HUES48 (cell line): ENCODE measurements at regions not wholly inside any gene's neighbourhood (a gene's known extent, or its start where the extent isn't known, plus 50 kb on each side); places are given as distances from the start of the nearest gene placed in this dataset.

Experiments
- H3K27ac ChIP-seq: one replicate; pipeline ENCODE4 v1.7.0; 2013; ENCODE audit warnings: low read depth, low read length, inconsistent platforms
- H3K27me3 ChIP-seq: 2 replicates; pipeline ENCODE4 v1.6.1; 2013; ENCODE audit warnings: mild to moderate bottlenecking, low read length; ENCODE audit not compliant: control insufficient read depth, insufficient read depth
- H3K36me3 ChIP-seq: 2 replicates; pipeline ENCODE4 v1.6.1; 2013; ENCODE audit warnings: low read length; ENCODE audit not compliant: control insufficient read depth, insufficient read depth
- H3K4me1 ChIP-seq: 2 replicates; pipeline ENCODE4 v1.6.1; 2013; ENCODE audit warnings: mild to moderate bottlenecking, low read length; ENCODE audit not compliant: control insufficient read depth, insufficient read depth
- H3K4me3 ChIP-seq: 2 replicates; pipeline ENCODE4 v1.5.1; 2013; ENCODE audit warnings: mild to moderate bottlenecking, low read depth, low read length
- H3K9ac ChIP-seq: 2 replicates; pipeline ENCODE4 v1.6.1; 2013; ENCODE audit warnings: mild to moderate bottlenecking, low read depth, low read length, moderate library complexity
- H3K9me3 ChIP-seq: 2 replicates; pipeline ENCODE4 v1.6.1; 2013; ENCODE audit warnings: low read length; ENCODE audit not compliant: control insufficient read depth, insufficient read depth

DNA sequence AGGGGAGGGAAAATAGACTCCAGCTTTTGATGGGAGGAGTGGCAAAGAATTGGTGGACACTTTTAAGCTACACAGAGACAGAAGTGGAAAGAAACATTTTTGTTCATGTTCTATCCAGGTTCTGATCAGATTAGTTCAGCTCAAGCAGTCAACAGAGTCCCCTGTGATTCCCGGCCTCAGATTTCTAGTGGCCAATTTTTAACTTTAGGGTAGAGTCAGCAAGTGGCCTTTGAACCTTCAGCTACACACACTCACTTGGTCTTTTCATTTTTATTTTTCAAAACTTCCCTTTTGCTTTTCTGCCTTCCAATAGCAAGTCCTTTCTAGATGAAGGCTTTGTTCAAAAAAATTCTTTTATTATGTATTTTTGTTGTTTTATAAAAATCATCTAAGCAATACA is 169.2 kb upstream of the RPS6KA3 start:
- Histone ChIP-seq H3K9ac (no peak overlapping the region), H3K27ac (no peak overlapping the region)

DNA sequence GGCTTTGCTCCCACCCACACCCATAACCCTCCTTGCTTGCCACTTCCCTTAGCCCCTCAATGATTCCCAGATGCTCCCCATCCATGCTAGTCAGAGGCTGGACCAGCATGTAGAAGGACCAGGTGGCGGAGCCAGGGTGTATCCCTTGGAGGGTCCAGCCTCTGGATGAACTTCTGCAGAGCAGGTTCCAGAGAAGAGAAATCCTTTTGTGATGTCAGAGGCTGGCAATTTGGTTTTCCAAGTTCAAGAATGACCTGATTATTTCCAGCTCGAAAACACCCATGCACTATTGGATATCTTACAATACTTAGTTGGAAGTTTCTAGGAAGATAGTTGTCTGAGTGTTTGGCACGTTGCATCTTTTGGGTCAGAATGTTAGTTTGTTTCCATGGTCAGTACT is 168.3 kb upstream of the RPS6KA3 start:
- H3K4me3 ChIP-seq = no peak overlapping the region
- H3K9me3 ChIP-seq = no peaks in the 10 kb centered on the region
- no peak overlapping the region for H3K9ac ChIP-seq

More for the DNA sequence above, 169.2 kb upstream of the RPS6KA3 start:
- Histone ChIP-seq H3K27me3 (no peaks in the 10 kb centered on the region; the same call in 1 of the 2 replicates), H3K36me3 (no peaks in the 10 kb centered on the region), H3K4me3 (no peak overlapping the region), H3K4me1 (no peaks in the 10 kb centered on the region), H3K9me3 (no peaks in the 10 kb centered on the region)

DNA sequence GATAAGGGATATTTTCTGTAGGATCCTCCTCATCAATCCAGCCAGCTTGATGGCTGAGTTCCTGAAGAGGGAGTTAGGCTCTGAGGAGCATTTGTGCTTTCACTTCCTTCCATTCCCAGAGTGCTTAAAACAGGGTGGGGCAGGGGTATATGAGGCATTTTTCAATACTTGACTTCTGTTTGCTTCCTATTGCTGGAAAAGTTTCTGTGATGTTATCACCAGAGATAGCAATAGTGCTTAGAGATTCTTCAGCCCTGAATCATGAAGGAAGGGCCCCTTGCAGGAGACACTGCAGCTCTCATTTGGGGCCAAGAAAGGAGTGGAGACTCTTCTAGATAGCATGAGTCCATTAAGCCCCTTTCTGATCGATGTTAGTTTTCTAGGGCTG is 166.7 kb upstream of the RPS6KA3 start:
- Histone ChIP-seq H3K36me3 (no peaks in the 10 kb centered on the region), H3K27me3 (no peaks in the 10 kb centered on the region; the same call in 1 of the 2 replicates), H3K27ac (no peak overlapping the region), H3K4me1 (no peaks in the 10 kb centered on the region), H3K9ac (no peak overlapping the region), H3K9me3 (no peaks in the 10 kb centered on the region), H3K4me3 (no peak overlapping the region)

More for the DNA sequence above, 168.3 kb upstream of the RPS6KA3 start:
- H3K27me3 ChIP-seq = no peaks in the 10 kb centered on the region; the same call in 1 of the 2 replicates
- H3K27ac ChIP-seq = no peak overlapping the region
- H3K4me1 ChIP-seq = no peaks in the 10 kb centered on the region
- H3K36me3 ChIP-seq = no peaks in the 10 kb centered on the region

DNA sequence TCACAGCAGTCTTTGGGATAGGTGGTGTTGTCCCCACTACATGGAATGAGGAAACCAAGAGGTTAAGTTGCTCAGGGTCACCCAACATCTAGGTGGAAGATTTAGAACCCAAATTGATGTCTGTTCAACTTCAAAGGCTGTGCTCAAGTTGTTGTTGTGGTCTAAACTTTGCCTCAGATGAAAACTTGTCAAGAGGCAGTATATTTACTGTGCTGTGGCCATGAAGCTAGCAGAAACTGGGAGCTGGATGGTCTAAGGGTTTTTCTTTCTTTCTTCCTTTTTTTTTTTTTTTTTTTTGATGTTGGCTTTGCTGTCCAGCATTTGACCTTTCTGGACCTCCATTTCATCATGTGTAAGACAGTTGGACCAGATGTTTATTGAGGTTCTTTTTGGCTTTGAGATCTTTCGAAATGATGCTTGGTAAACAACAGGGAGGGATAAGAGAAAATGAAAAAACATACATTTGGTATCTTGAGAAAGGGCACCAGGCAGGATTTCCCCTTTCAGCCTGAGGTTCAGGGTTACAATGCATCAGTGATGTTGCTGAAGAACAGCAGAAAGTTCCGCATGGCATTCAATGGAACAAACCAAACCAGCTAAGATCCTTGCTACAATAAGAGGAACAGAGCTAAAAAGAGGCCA is 166.2 kb upstream of the RPS6KA3 start:
- Histone ChIP-seq H3K27ac (no peak overlapping the region), H3K9ac (no peak overlapping the region), H3K27me3 (no peaks in the 10 kb centered on the region; the same call in 1 of the 2 replicates), H3K36me3 (no peaks in the 10 kb centered on the region), H3K4me3 (no peak overlapping the region), H3K4me1 (no peaks in the 10 kb centered on the region), H3K9me3 (no peaks in the 10 kb centered on the region)

DNA sequence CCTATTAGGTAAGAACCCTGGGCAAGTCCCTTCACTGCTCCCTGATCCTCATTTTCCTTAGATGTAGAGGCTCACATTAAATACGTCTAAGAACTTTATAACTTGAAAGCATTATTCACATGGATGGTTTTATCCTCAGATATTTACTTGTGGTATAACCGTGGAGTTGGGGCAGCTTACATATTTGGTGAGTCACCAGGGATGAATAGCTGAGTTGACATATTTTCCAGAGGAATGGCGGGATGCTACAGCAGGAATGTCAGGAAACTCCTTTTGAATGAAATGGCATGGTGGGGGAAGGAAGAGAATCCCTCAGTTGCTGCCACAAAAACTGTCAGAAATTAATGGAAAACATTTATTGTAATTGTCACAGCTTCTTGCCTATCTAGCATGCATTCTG is 165.3 kb upstream of the RPS6KA3 start:
- no peaks in the 10 kb centered on the region for H3K4me1 ChIP-seq
- no peak overlapping the region for H3K4me3 ChIP-seq
- no peaks in the 10 kb centered on the region for H3K36me3 ChIP-seq
- H3K27me3 ChIP-seq = no peaks in the 10 kb centered on the region; the same call in 1 of the 2 replicates
- no peak overlapping the region for H3K9ac ChIP-seq
- H3K27ac ChIP-seq = no peak overlapping the region
- H3K9me3 ChIP-seq = no peaks in the 10 kb centered on the region

DNA sequence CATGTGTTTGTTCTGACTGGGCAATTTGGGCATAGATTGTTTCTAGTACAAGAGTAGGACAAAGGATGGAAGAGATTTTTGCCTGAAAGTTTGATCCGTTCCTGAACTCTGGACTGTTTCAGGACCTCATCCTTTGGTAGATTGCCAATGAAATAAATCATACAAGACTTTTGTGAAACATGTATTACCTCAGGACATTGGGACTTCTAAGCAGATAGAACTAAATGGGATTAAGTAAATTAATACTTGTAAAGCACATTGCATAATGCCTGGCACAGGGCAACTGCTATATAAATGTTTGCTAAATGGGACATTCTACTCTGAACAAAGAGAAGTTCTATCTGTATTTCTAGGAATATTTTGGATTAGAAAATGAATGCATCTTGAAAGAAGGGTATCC is 164.8 kb upstream of the RPS6KA3 start:
- no peak overlapping the region for H3K27ac ChIP-seq
- no peaks in the 10 kb centered on the region for H3K9me3 ChIP-seq
- no peak overlapping the region for H3K9ac ChIP-seq
- H3K27me3 ChIP-seq = no peaks in the 10 kb centered on the region; the same call in 1 of the 2 replicates
- H3K4me1 ChIP-seq = no peaks in the 10 kb centered on the region
- no peak overlapping the region for H3K4me3 ChIP-seq
- H3K36me3 ChIP-seq = no peaks in the 10 kb centered on the region

DNA sequence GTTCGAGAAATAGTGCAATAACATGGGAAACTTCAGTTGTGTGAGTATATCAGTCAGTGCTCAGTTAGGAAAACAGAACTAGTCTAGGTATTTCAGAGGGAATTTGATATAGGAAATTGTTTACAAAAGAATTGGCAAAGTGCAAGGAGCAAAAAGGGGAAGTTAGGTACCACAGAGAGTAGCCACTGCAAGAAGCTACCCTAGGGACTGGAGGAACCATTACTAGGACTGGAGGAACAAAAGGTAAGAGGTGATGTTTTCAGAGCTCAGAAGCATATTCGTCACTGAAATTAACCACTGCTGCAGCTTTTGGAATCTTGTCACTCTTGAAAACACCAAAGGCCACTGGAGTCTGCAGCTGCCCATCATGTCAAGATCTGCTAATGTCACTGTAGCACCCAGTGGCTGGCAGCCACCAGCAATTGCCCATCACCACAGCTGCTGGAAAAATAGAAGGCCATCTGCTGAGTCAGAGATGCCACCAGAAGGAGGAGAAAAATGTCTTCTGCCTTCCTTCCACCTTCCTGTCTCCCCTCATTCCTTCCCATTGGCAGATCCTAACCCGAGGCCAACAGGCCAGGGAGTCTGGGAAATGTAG is 160.6 kb upstream of the RPS6KA3 start:
- H3K27ac ChIP-seq = no peak overlapping the region
- H3K9ac ChIP-seq = no peak overlapping the region
- no peak overlapping the region for H3K4me3 ChIP-seq
- no peaks in the 10 kb centered on the region for H3K4me1 ChIP-seq
- H3K27me3 ChIP-seq = no peaks in the 10 kb centered on the region; the same call in 1 of the 2 replicates
- no peaks in the 10 kb centered on the region for H3K9me3 ChIP-seq
- H3K36me3 ChIP-seq = no peaks in the 10 kb centered on the region

DNA sequence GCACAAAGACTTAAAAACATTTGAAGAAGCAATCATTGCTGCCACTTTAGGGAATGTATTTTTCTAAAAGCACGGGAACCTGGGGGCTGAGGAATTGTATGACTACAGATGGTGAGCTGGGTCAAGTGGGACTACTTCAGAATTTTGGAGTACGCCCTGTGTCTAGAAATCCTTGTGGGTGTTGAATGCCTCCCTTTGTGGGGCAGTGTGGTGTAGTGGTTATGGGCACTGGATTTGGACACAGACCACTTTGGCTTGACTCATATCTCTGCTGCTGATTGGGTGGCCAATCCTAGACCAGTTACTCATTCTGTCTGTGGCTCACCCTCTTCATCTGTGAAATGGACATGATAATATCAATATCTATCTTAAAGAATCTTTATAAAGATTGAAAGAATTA is 155.0 kb upstream of the RPS6KA3 start:
- H3K4me1 ChIP-seq = no peaks in the 10 kb centered on the region
- no peaks in the 10 kb centered on the region for H3K9me3 ChIP-seq
- no peak overlapping the region for H3K27ac ChIP-seq
- H3K36me3 ChIP-seq = no peaks in the 10 kb centered on the region
- H3K27me3 ChIP-seq = no peaks in the 10 kb centered on the region
- no peak overlapping the region for H3K4me3 ChIP-seq
- no peak overlapping the region for H3K9ac ChIP-seq

DNA sequence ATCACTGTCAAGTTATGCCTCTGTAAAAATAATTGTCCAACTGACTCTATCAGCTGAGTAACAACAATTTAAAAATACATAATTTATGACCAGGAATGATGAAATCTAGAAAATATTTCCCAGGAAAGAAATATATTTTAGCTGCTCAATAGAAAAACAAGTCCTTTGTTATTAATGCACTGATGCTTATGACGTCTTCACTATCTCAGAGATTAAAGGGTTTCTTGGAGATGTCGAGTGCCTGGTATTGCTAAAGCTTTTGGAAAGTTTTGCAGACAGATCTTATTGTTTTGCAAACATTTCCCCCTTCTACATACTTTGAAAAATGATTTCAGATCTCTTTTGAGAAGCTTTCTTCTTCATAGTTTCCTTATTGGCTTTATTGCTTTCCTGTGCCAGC is 154.6 kb upstream of the RPS6KA3 start:
- Histone ChIP-seq H3K27ac (no peak overlapping the region), H3K4me1 (no peaks in the 10 kb centered on the region), H3K27me3 (no peaks in the 10 kb centered on the region), H3K9me3 (no peaks in the 10 kb centered on the region), H3K9ac (no peak overlapping the region), H3K4me3 (no peak overlapping the region), H3K36me3 (no peaks in the 10 kb centered on the region)

DNA sequence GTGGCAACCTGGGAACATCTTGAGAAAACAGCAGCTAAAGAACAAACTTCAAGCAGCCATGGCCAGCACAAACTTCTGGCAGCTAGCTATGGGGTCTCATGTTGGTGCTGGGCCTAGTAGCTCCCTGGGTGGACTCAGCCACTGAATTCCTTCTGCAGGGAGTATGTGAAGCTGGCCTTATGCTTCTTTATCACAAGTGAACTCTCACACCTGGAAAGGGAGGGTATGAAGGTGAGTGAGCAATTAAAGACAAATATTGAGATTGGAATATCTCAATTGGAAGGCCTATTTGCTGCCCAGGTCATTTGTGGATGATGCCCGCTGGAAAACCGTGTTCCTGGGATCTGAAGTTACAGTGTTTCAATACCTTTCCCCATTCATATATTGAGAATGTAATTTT is 153.3 kb upstream of the RPS6KA3 start:
- Histone ChIP-seq H3K4me1 (no peaks in the 10 kb centered on the region), H3K36me3 (no peaks in the 10 kb centered on the region), H3K4me3 (no peak overlapping the region), H3K27me3 (no peaks in the 10 kb centered on the region), H3K9ac (no peak overlapping the region), H3K27ac (no peak overlapping the region), H3K9me3 (no peaks in the 10 kb centered on the region)

DNA sequence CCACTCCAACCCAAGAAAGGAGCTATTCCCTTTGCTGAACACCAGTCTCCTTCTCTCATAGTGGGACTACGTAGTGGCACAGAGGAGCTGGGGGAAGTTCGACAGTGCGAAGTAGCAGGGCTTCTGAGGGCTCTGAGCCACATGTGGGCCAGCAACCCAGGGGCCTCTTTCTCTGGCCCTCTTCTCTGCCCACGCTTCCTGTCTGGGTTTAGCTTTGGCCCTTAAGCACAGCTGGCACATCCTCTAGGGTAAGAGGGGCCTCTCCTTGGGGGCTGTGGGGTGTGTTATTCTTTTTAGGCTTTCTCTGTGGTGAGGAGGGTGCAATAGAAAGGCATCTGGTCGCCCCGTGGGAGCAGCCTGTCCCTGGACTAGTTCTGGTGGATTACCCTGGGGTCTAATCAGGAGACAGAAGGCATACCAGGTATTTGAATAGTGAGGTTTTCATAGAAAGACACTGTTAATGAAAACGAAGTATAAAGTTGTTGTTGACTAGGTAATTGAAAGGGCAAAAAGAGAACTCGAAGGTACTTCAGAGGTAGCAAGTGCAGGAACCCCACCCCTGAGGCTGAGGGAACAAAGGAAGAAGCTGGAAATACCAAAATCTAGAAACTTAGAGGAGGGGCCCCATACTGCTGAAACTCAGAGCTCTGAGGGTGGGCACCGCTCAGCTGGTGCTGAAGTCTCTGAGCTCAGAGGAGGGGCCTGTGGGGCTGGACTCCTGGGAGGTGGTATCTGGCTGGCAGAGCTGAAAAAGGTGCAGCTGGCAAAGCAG is 151.9 kb upstream of the RPS6KA3 start:
- H3K36me3 ChIP-seq = no peaks in the 10 kb centered on the region
- H3K4me3 ChIP-seq = no peak overlapping the region
- H3K9ac ChIP-seq = no peak overlapping the region
- H3K27me3 ChIP-seq = no peaks in the 10 kb centered on the region
- H3K4me1 ChIP-seq = no peaks in the 10 kb centered on the region
- no peaks in the 10 kb centered on the region for H3K9me3 ChIP-seq
- no peak overlapping the region for H3K27ac ChIP-seq
